Gastrocnemius medialis (tissue), 4 donors: ENCODE measurements at regions not wholly inside any gene's neighbourhood (a gene's known extent, or its start where the extent isn't known, plus 50 kb on each side); places are given as distances from the start of the nearest gene placed in this dataset.
A peak's percentile ranks its signal among the peaks of the same experiment; 100 is the strongest.
"Not testable (repeated sequence)": the region's sequence is repeated elsewhere in the genome, so short reads cannot be mapped to it uniquely, and the experiment has no call there.

Experiments used
- ATAC-seq, 2 donors: fragments of 150-250 bp; one replicate each; pipeline ENCODE4 v1.9.1; 2016
- DNase-seq, 2 donors: peaks; one replicate each; pipeline ENCODE4 v3.0.0-alpha.2; 2019
- H3K27ac ChIP-seq, 4 donors: fragments of 200-600 bp; sonication (generic); 1 replicate in 1 of 4; 2 replicates in 3 of 4; pipeline ENCODE4 v1.5.1; 2016 to 2018; ENCODE audit warnings: mild to moderate bottlenecking in 2 of 4, moderate library complexity in 1 of 4
- H3K27me3 ChIP-seq, 3 donors: fragments of 200-600 bp; sonication (generic) in 2 of 3; 1 replicate in 1 of 3; 2 replicates in 2 of 3; pipeline versions ENCODE4 v1.5.1 to v1.6.0; 2016 to 2019; ENCODE audit warnings: mild to moderate bottlenecking in 1 of 3, moderate library complexity in 1 of 3
- H3K36me3 ChIP-seq, 2 donors: fragments of 200-600 bp; sonication (generic) in 1 of 2; one replicate each; pipeline ENCODE4 v1.5.1; 2017 to 2018
- H3K4me1 ChIP-seq, 2 donors: fragments of 200-600 bp; sonication (generic) in 1 of 2; one replicate each; pipeline ENCODE4 v1.5.1; 2016 to 2017; ENCODE audit warnings: mild to moderate bottlenecking in 2 of 2
- H3K4me3 ChIP-seq, 4 donors: fragments of 200-600 bp; sonication (generic) in 3 of 4; 1 replicate in 1 of 4; 2 replicates in 3 of 4; pipeline ENCODE4 v1.5.1; 2016 to 2019; ENCODE audit warnings: mild to moderate bottlenecking in 2 of 4
- H3K9me3 ChIP-seq, 3 donors: fragments of 200-600 bp; sonication (generic) in 2 of 3; 1 replicate in 1 of 3; 2 replicates in 2 of 3; pipeline ENCODE4 v1.5.1; 2016 to 2019
- POLR2A ChIP-seq, 2 donors: fragments of 450-650 bp; IDR thresholded peaks; one replicate each; pipeline ENCODE4 v1.6.1; 2017; ENCODE audit warnings: antibody characterized with exemption in 2 of 2, mild to moderate bottlenecking in 2 of 2, moderate library complexity in 2 of 2
- in situ Hi-C, 4 donors: fragments of 200-750 bp; cut with MboI; loops; one replicate each; pipeline versions ENCODE4 v1.15.0 to v1.8.0; 2017; ENCODE audit warnings: low sequenced_read_pairs in 4 of 4
- intact Hi-C: fragments of 100-400 bp; cut with DNase I; formaldehyde crosslinking; loops from one replicate; pipeline ENCODE4 v1.15.1; 2023; ENCODE audit warnings: low total_unique reads
- TF ChIP-seq, protein P1 (sequence below), 5 experiments: fragments of 450-650 bp in 3 of 5; fragments of 200-600 bp in 2 of 5; sonication (generic) in 2 of 5; IDR thresholded peaks in 4 of 5; conservative IDR thresholded peaks in 1 of 5; 1 replicate in 4 of 5; 2 replicates in 1 of 5; pipeline ENCODE4 v1.5.1; 2016 to 2019; ENCODE audit warnings: antibody characterized with exemption in 5 of 5, mild to moderate bottlenecking in 3 of 5, moderate library complexity in 3 of 5

DNA sequence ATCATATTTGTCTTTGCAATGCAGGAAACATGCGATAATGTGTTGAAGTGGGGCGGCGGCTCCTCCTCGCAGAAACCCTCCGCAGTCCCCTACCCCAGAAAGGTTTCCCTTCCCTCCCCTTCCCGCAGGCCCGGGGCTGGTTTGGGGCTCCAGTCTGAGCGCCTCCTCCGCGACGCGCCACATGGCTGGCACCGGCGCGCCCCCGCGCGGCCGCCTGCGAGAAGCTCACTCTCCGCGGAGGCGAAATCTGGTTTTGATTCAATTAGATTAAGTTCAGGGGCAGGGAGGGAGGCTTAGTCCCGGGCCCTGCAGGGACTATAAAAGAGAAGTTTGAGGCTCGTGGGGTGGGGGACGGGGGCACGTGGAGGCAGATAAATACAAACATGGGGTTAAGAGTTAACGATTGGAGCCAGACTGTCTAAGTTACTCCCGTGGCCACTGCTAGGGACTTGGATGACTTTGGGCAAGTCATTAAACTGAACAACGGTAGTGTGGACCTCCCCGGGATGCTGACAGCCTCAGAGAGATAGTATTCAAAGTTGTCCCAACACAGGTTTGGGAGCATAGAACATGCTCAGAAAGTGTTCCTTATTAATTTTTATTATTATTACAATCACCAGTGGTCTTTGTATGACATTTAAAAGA, 69.4 kb downstream of the MSX2 start:
- peaks cover 8 to 27% (median 15%) of the 10 kb centered on the region in 3 donors for H3K27me3 ChIP-seq
- DNase-seq (peak; percentile 2 to 15), ATAC-seq (peak; percentile 26 to 64)
- H3K9me3 ChIP-seq: no peaks in the 10 kb centered on the region
- H3K4me3 ChIP-seq: peak overlapping the region in 1 of 4 donors; percentile 11
- intact Hi-C loops (loop anchor here (1.0 kb wide), 1 partner anchor 375 kb away; no protein-coding TSS in a partner anchor), in situ Hi-C loops (loop anchor here in 1 of 4 donors (10.0 kb wide), 1 partner anchor 379 kb away; no protein-coding TSS in a partner anchor)
- no peaks in the 10 kb centered on the region for H3K36me3 ChIP-seq
- peaks cover 0 to 4% of the 10 kb centered on the region in 2 donors for H3K4me1 ChIP-seq
- H3K27ac ChIP-seq: no peak overlapping the region
- TF ChIP-seq, protein P1, sequence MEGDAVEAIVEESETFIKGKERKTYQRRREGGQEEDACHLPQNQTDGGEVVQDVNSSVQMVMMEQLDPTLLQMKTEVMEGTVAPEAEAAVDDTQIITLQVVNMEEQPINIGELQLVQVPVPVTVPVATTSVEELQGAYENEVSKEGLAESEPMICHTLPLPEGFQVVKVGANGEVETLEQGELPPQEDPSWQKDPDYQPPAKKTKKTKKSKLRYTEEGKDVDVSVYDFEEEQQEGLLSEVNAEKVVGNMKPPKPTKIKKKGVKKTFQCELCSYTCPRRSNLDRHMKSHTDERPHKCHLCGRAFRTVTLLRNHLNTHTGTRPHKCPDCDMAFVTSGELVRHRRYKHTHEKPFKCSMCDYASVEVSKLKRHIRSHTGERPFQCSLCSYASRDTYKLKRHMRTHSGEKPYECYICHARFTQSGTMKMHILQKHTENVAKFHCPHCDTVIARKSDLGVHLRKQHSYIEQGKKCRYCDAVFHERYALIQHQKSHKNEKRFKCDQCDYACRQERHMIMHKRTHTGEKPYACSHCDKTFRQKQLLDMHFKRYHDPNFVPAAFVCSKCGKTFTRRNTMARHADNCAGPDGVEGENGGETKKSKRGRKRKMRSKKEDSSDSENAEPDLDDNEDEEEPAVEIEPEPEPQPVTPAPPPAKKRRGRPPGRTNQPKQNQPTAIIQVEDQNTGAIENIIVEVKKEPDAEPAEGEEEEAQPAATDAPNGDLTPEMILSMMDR (IDR thresholded peaks at IDR 0.05 in 4 of 5, conservative IDR thresholded peaks at IDR 0.05 in 1 of 5): peak; percentile 47 to 77 (median 68)
- no peak for TF ChIP-seq POLR2A (IDR thresholded peaks at IDR 0.05)

DNA sequence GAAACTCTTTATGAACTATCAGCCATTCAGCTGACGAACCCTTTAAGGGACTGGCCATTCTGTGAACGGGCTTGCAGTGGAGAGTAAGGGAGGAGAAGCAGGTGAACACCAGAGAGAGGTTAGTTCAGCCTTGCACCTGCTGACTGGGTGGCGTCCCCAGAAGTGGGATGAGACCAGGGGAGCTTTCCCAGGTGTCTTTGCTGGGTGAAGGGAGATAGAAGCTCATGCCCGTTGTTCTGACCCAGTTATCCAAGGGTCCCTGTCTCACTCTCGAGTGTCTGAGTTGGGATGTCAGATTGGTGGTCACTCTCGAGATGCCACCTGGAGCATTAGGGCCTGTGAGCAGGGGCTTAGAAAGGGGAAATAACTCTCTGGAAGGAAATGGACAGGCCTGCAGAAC, 68.7 kb downstream of the MSX2 start:
- ATAC-seq (no peak), DNase-seq (no peak)
- H3K27ac ChIP-seq: no peak overlapping the region
- TF ChIP-seq, protein P1 (IDR thresholded peaks at IDR 0.05 in 4 of 5, conservative IDR thresholded peaks at IDR 0.05 in 1 of 5): no peak
- TF ChIP-seq POLR2A (IDR thresholded peaks at IDR 0.05): no peak
- no peaks in the 10 kb centered on the region for H3K36me3 ChIP-seq
- H3K27me3 ChIP-seq: peaks cover 8 to 22% (median 8%) of the 10 kb centered on the region in 3 donors
- peaks cover 0 to 4% of the 10 kb centered on the region in 2 donors for H3K4me1 ChIP-seq
- H3K4me3 ChIP-seq: no peak overlapping the region
- in situ Hi-C loops (loop anchor here in 1 of 4 donors (10.0 kb wide), 1 partner anchor 378 kb away; no protein-coding TSS in a partner anchor), intact Hi-C loops (loop anchor here (1.0 kb wide), 1 partner anchor 374 kb away; no protein-coding TSS in a partner anchor)
- H3K9me3 ChIP-seq: no peaks in the 10 kb centered on the region

DNA sequence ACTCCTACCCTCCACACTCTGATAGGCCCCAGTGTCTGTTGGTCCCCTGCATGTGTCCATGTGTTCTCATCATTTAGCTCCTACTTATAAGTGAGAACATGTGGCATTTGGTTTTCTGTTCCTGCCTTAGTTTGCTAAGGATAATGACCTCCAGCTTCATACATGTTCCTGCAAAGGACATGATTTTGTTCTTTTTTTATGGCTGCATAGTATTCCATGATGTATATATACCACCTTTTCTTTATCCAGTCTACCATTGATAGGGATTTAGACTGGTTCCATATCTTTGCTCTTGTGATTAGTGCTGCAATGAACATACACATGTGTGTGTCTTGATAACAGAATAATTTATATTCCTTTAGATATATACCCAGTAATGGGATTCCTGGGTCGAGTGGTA, 67.9 kb downstream of the MSX2 start:
- H3K9me3 ChIP-seq, DNase-seq, ATAC-seq, H3K4me1 ChIP-seq, intact Hi-C loops, H3K36me3 ChIP-seq, H3K27ac ChIP-seq, H3K4me3 ChIP-seq: not testable (repeated sequence)
- peaks cover 6 to 17% (median 8%) of the 10 kb centered on the region in 3 donors for H3K27me3 ChIP-seq
- in situ Hi-C loops: loop anchor here in 1 of 4 donors (10.0 kb wide), 1 partner anchor 377 kb away; no protein-coding TSS in a partner anchor

DNA sequence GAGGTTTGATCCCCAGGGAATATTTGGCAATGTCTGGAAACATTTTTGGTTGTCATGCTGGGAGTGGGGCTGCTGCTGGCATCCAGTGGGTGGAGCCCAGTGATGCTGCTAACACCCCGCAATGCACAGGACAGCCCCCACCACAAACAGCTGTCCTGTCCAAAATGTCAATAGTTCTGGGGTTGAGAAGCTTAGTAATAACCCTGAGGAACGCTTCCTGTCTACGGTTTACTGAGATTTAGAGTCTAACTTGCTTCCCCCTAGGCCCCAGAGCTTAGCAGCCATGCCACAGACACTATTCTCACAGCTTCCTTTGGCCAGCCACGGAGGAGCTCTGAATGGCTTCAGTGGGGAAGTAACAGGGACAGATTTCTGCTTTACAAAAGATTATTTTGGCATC, 66.5 kb downstream of the MSX2 start:
- no peak for TF ChIP-seq POLR2A (IDR thresholded peaks at IDR 0.05)
- TF ChIP-seq, protein P1 (IDR thresholded peaks at IDR 0.05 in 4 of 5, conservative IDR thresholded peaks at IDR 0.05 in 1 of 5): no peak
- DNase-seq: no peak
- Histone ChIP-seq H3K27me3 (peaks cover 0 to 12% (median 8%) of the 10 kb centered on the region in 3 donors), H3K4me3 (no peak overlapping the region), H3K27ac (no peak overlapping the region), H3K9me3 (no peaks in the 10 kb centered on the region), H3K4me1 (peaks cover 0 to 4% of the 10 kb centered on the region in 2 donors), H3K36me3 (no peaks in the 10 kb centered on the region)
- ATAC-seq: no peak
- intact Hi-C loops: no loop called here
- in situ Hi-C loops: loop anchor here in 1 of 4 donors (10.0 kb wide), 1 partner anchor 376 kb away; no protein-coding TSS in a partner anchor

DNA sequence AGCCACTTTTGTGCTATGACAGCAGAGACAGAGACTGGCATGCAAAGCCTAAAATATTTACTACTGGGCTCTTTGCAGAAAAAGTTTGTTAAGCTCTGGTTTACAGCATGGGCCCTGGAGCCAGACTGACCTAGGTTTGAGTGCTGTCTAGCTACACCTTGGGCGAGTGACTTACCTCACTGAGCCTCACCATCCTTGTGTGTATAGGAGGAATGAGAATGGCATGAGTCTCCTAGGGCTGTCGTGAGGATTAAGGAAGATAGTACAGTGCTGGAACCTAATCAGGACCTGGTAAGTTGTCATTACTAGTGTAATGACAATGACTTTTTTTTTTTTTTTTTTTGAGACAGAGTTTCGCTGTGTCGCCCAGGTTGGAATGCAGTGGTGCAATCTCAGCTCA, 65.2 kb downstream of the MSX2 start:
- H3K27ac ChIP-seq: no peak overlapping the region
- in situ Hi-C loops: loop anchor here in 1 of 4 donors (10.0 kb wide), 1 partner anchor 375 kb away; no protein-coding TSS in a partner anchor
- no peak for ATAC-seq
- intact Hi-C loops: no loop called here
- peaks cover 0 to 4% of the 10 kb centered on the region in 2 donors for H3K4me1 ChIP-seq
- TF ChIP-seq, protein P1 (IDR thresholded peaks at IDR 0.05 in 4 of 5, conservative IDR thresholded peaks at IDR 0.05 in 1 of 5): no peak
- no peak for TF ChIP-seq POLR2A (IDR thresholded peaks at IDR 0.05)
- peaks cover 0 to 10% (median 0%) of the 10 kb centered on the region in 3 donors for H3K27me3 ChIP-seq
- H3K4me3 ChIP-seq: no peak overlapping the region
- no peak for DNase-seq
- no peaks in the 10 kb centered on the region for H3K9me3 ChIP-seq
- no peaks in the 10 kb centered on the region for H3K36me3 ChIP-seq
